ENCODE measurements at regions not wholly inside any gene's neighbourhood (a gene's known extent, or its start where the extent isn't known, plus 50 kb on each side); places are given as distances from the start of the nearest gene placed in this dataset.

- H3K4me1 Mint-ChIP-seq (ENCODE audit: low read depth), result no peaks in the 10 kb centered on the region
- H3K27ac Mint-ChIP-seq, result no peak overlapping the region
- H3K9me3 Mint-ChIP-seq (ENCODE audit: insufficient read depth), result no peaks in the 10 kb centered on the region
- H3K4me3 Mint-ChIP-seq, result no peak overlapping the region
- no peak for DNase-seq
- ChIA-PET CTCF (no interaction called here), POLR2A (no interaction called here)
- H3K36me3 Mint-ChIP-seq (ENCODE audit: low read depth), result no peaks in the 10 kb centered on the region
- H3K27me3 Mint-ChIP-seq (ENCODE audit: low read depth), result no peaks in the 10 kb centered on the region
- ATAC-seq, result no peak
These were observed 225.1 kb downstream of the TBX18 start for GRCh38 chr6:84539122-84539856.

- Mint-ChIP-seq H3K4me1 (ENCODE audit: low read depth) (no peaks in the 10 kb centered on the region), H3K9me3 (ENCODE audit: insufficient read depth) (no peaks in the 10 kb centered on the region), H3K27ac (no peak overlapping the region), H3K4me3 (no peak overlapping the region), H3K27me3 (ENCODE audit: low read depth) (no peaks in the 10 kb centered on the region), H3K36me3 (ENCODE audit: low read depth) (no peaks in the 10 kb centered on the region)
- no peak for DNase-seq
- ATAC-seq, result no peak
- CTCF ChIA-PET, result no interaction called here
- POLR2A ChIA-PET, result no interaction called here
These were observed 227.3 kb downstream of the TBX18 start for GRCh38 chr6:84536885-84537638.

DNA sequence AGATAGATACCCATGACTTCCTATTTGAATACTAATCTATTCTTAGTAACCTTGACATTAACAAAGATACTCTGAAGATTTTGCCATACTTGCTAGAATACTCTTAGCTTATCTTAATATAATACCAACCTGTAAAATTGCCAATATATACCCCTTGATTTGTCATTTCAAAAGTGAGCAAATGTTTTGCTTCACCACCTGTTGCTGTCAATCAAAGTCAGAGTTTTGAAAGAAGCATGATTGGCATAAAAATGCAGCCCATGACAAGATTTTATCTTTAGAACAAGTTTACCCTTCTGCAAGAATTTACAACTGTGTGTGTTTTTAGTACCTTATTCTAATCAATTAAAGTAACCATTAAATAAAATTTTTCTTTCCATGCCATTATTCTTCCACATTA lies 236.2 kb downstream of the TBX18 start:
- Mint-ChIP-seq H3K9me3 (ENCODE audit: insufficient read depth) (no peaks in the 10 kb centered on the region), H3K4me1 (ENCODE audit: low read depth) (peaks cover 5% of the 10 kb centered on the region), H3K4me3 (no peak overlapping the region), H3K27me3 (ENCODE audit: low read depth) (no peaks in the 10 kb centered on the region), H3K36me3 (ENCODE audit: low read depth) (no peaks in the 10 kb centered on the region), H3K27ac (no peak overlapping the region)
- CTCF ChIA-PET, result no interaction called here
- DNase-seq (no peak), ATAC-seq (no peak)
- POLR2A ChIA-PET, result no interaction called here

DNA sequence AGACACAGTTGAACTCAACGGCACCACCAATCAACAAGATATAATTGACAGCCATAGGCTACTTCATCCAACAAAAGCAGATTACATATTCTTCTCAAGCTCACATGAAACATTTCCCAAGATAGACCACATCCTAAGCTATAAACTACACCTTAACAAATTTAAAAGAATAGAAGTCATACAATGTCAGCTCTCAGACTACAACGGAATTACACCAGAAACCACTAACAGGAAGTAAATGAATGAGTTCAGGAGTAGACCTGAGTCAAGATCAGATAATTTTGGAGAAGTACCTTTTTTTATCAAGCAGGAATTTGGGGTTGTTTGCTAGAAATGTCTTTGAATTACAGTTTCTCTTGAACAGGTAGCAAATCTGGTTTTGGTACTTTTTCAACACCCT lies 237.8 kb downstream of the TBX18 start:
- ATAC-seq (no peak), DNase-seq (no peak)
- Mint-ChIP-seq H3K27me3 (ENCODE audit: low read depth) (no peaks in the 10 kb centered on the region), H3K4me1 (ENCODE audit: low read depth) (peaks cover 5% of the 10 kb centered on the region), H3K27ac (no peak overlapping the region), H3K4me3 (no peak overlapping the region), H3K36me3 (ENCODE audit: low read depth) (no peaks in the 10 kb centered on the region), H3K9me3 (ENCODE audit: insufficient read depth) (no peaks in the 10 kb centered on the region)
- POLR2A ChIA-PET, result no interaction called here
- CTCF ChIA-PET, result no interaction called here

DNA sequence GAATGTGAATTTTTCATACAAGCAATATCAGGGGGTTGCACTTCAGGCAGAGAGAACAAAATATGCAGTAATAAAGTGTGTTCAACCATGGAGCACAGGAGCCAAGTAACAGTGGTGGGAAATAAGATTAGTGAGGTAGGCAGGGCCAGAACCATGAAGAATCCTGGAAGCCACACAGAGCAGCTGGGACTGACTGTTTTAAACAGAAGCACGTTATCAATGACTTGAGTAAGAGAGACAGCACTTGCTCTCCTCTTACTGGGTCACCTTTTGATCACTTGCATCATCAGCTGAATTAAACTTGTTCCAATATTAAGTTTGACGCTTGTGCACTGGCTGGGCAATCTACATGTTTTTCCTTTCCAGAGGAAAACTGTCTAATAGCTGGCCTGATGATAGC lies 238.5 kb downstream of the TBX18 start:
- Mint-ChIP-seq H3K4me3 (no peak overlapping the region), H3K9me3 (ENCODE audit: insufficient read depth) (no peaks in the 10 kb centered on the region), H3K27me3 (ENCODE audit: low read depth) (no peaks in the 10 kb centered on the region), H3K36me3 (ENCODE audit: low read depth) (no peaks in the 10 kb centered on the region), H3K4me1 (ENCODE audit: low read depth) (peaks cover 5% of the 10 kb centered on the region), H3K27ac (no peak overlapping the region)
- DNase-seq, result no peak
- POLR2A ChIA-PET, result no interaction called here
- ATAC-seq, result no peak
- CTCF ChIA-PET, result no interaction called here

DNA sequence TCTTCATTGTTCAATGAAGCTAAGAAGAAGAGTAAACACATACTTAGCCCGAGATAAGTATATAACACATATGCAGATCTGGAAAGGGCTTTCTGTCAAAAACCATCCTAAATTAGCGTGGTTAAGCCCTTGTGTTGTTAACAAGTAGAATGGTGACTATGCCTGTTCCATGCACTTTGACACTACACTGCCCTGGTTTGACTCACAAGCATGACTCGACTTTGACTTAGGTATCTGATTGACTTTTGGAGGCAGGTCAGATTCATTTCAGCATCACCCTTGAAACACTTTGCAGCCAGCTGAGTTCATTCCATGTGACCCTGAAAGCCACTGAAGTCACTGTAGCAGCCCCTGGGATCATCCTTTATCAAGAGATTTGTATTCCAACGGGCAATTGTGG lies 239.8 kb downstream of the TBX18 start:
- no peak for ATAC-seq
- no peaks in the 10 kb centered on the region for H3K9me3 Mint-ChIP-seq (ENCODE audit: insufficient read depth)
- ChIA-PET POLR2A (no interaction called here), CTCF (no interaction called here)
- H3K36me3 Mint-ChIP-seq (ENCODE audit: low read depth), result no peaks in the 10 kb centered on the region
- DNase-seq, result no peak
- H3K4me3 Mint-ChIP-seq, result no peak overlapping the region
- no peaks in the 10 kb centered on the region for H3K27me3 Mint-ChIP-seq (ENCODE audit: low read depth)
- H3K4me1 Mint-ChIP-seq (ENCODE audit: low read depth), result peaks cover 5% of the 10 kb centered on the region
- H3K27ac Mint-ChIP-seq, result no peak overlapping the region

DNA sequence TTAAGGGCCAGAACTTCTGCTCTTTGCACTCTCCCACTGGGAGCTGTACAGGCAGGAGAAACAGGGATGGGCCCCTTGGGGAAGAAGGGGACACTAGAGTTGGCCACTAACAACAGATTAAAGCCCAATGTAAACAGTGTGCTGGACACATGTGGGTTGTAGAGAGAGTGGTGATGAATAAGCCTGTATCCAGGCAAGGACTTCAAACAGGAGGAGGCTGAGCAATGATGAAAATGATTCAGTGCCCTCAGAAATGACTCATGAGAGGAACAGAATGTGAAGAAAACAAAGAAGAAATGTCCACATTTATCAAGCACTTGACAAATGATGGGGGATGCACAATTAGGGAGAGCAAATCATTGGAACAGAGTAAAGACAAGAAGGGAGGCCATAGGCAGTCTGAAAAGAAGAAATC lies 242.3 kb downstream of the TBX18 start:
- ChIA-PET CTCF (no interaction called here), POLR2A (no interaction called here)
- H3K4me1 Mint-ChIP-seq (ENCODE audit: low read depth), result peaks cover 5% of the 10 kb centered on the region
- no peak overlapping the region for H3K4me3 Mint-ChIP-seq
- DNase-seq (no peak), ATAC-seq (no peak)
- H3K36me3 Mint-ChIP-seq (ENCODE audit: low read depth), result no peaks in the 10 kb centered on the region
- H3K9me3 Mint-ChIP-seq (ENCODE audit: insufficient read depth), result no peaks in the 10 kb centered on the region
- no peaks in the 10 kb centered on the region for H3K27me3 Mint-ChIP-seq (ENCODE audit: low read depth)
- H3K27ac Mint-ChIP-seq, result no peak overlapping the region

DNA sequence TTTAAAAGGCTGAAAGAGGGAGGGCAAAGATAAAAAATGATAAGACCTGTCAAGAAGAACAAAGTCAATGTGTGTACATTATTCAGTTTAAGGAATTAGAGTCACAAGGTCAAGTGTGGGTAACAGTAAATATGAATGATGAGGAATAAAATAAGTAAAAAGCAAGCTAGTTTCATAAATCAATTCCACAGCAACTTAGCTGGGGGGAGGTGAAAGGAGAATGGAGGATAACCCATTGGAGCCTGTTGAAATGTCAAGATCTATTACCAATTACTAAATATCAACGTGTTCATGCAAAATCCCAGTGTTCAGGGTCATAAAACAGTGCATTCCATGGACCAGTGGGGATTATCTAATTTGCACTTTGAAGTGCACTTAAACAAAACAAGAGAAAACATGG lies 242.9 kb downstream of the TBX18 start:
- Mint-ChIP-seq H3K4me3 (no peak overlapping the region), H3K27me3 (ENCODE audit: low read depth) (no peaks in the 10 kb centered on the region), H3K36me3 (ENCODE audit: low read depth) (no peaks in the 10 kb centered on the region), H3K27ac (no peak overlapping the region), H3K4me1 (ENCODE audit: low read depth) (peaks cover 4% of the 10 kb centered on the region), H3K9me3 (ENCODE audit: insufficient read depth) (no peaks in the 10 kb centered on the region)
- CTCF ChIA-PET, result no interaction called here
- POLR2A ChIA-PET, result no interaction called here
- no peak for DNase-seq
- ATAC-seq, result no peak

GRCh38 chr6:84517741-84518530 lies 246.5 kb downstream of the TBX18 start:
- no peak for DNase-seq
- ATAC-seq, result no peak
- CTCF ChIA-PET, result no interaction called here
- H3K27me3 Mint-ChIP-seq (ENCODE audit: low read depth), result no peaks in the 10 kb centered on the region
- POLR2A ChIA-PET, result no interaction called here
- no peaks in the 10 kb centered on the region for H3K4me1 Mint-ChIP-seq (ENCODE audit: low read depth)
- no peaks in the 10 kb centered on the region for H3K9me3 Mint-ChIP-seq (ENCODE audit: insufficient read depth)
- no peak overlapping the region for H3K4me3 Mint-ChIP-seq
- no peaks in the 10 kb centered on the region for H3K36me3 Mint-ChIP-seq (ENCODE audit: low read depth)
- no peak overlapping the region for H3K27ac Mint-ChIP-seq

DNA sequence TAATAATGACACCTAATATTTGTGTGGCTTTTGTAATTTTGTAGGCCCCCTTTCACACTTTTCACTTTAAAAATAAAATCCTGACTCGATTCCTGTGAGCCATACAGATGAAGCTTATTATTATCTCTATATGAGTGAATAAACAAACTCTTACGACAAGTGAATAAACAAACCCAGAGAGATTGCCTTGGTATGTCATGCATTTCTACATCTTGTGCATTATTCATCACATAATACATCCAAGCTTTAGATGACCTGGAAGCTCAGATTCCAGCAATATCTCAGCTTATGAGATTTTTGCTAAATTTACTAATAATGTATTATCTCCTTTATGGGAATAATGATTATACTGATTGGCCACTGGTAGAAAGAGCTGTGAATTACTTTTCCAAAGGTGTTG lies 248.2 kb downstream of the TBX18 start:
- ATAC-seq, result no peak
- Mint-ChIP-seq H3K27me3 (ENCODE audit: low read depth) (no peaks in the 10 kb centered on the region), H3K4me1 (ENCODE audit: low read depth) (no peaks in the 10 kb centered on the region), H3K4me3 (no peak overlapping the region), H3K9me3 (ENCODE audit: insufficient read depth) (no peaks in the 10 kb centered on the region), H3K27ac (no peak overlapping the region), H3K36me3 (ENCODE audit: low read depth) (no peaks in the 10 kb centered on the region)
- no peak for DNase-seq
- ChIA-PET POLR2A (no interaction called here), CTCF (no interaction called here)

GRCh38 chr6:84515067-84515466 lies 249.3 kb downstream of the TBX18 start:
- no peak overlapping the region for H3K4me3 Mint-ChIP-seq
- ChIA-PET CTCF (no interaction called here), POLR2A (no interaction called here)
- H3K4me1 Mint-ChIP-seq (ENCODE audit: low read depth), result no peaks in the 10 kb centered on the region
- DNase-seq, result no peak
- no peak overlapping the region for H3K27ac Mint-ChIP-seq
- no peak for ATAC-seq
- no peaks in the 10 kb centered on the region for H3K9me3 Mint-ChIP-seq (ENCODE audit: insufficient read depth)
- H3K36me3 Mint-ChIP-seq (ENCODE audit: low read depth), result no peaks in the 10 kb centered on the region
- H3K27me3 Mint-ChIP-seq (ENCODE audit: low read depth), result no peaks in the 10 kb centered on the region

DNA sequence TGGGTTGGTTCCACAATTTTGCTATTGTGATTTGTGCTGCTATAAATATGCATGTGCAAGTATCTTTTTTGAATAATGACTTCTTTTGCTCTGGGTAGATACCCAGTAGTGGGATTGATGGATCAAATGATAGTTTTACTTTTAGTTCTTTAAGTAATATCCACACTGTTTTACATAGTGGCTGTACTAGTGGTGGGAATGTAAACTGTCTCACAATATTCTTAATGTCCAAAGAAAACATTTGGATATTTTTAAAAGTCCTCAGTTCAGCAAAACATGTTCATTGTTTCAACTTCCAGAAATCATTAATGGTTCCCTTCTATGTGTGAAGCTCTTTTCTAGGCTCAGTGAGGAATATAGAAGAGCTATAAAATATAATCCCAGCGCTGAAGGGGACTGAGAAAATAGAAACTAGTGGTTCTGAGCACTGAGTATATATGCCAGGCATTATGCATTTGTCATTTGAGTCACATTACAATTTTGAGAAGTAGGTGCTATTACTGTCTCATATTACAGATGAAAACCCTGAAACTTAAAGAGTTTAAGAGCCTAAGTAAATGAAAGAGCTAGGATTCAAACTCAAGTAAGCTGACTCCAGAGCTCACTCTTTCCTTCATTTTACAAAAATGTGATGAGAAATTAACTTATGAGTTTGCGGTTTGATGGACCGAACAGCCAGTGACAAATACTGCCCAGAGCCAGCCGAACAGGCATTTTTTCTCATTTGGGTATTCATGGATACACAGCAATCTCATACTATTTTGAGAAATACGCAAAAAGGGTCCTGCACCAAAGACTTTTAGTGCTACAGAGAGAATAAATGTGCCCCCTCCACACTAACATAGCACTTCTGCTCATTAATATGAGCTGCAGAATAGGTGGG lies 250.1 kb downstream of the TBX18 start:
- Mint-ChIP-seq H3K4me3 (no peak overlapping the region), H3K27ac (no peak overlapping the region), H3K27me3 (ENCODE audit: low read depth) (no peaks in the 10 kb centered on the region), H3K9me3 (ENCODE audit: insufficient read depth) (no peaks in the 10 kb centered on the region), H3K36me3 (ENCODE audit: low read depth) (no peaks in the 10 kb centered on the region), H3K4me1 (ENCODE audit: low read depth) (no peaks in the 10 kb centered on the region)
- ChIA-PET CTCF (no interaction called here), POLR2A (no interaction called here)
- DNase-seq (no peak), ATAC-seq (no peak)

Data from activated CD8-positive, alpha-beta T cell treated with anti-CD3 and anti-CD28 coated beads, Interleukin-2, amount 10 ng/mL, durations not matched to agents 7 days and 5 days (primary cell).